H9 (cell line): ENCODE measurements at regions not wholly inside any gene's neighbourhood (a gene's known extent, or its start where the extent isn't known, plus 50 kb on each side); places are given as distances from the start of the nearest gene placed in this dataset.

Experiments used
- DNase-seq: peaks from one replicate; pipeline ENCODE4 v3.0.0-alpha.2; 2017
- H2AFZ ChIP-seq: one replicate; pipeline ENCODE4 v1.6.1; 2013; ENCODE audit warnings: mild to moderate bottlenecking, low read length, control low read depth, moderate library complexity
- H2AK5ac ChIP-seq: 2 replicates; pipeline ENCODE4 v1.6.1; 2013; ENCODE audit warnings: low read length, control low read depth, mixed read lengths; ENCODE audit not compliant: insufficient read length
- H2BK120ac ChIP-seq: one replicate; pipeline ENCODE4 v1.6.1; 2013; ENCODE audit warnings: low read depth, mild to moderate bottlenecking, low read length, control low read depth, inconsistent platforms; ENCODE audit not compliant: poor library complexity, severe bottlenecking
- H2BK12ac ChIP-seq: 2 replicates; pipeline ENCODE4 v1.6.1; 2013; ENCODE audit warnings: low read length, control low read depth, mixed read lengths, low read depth; ENCODE audit not compliant: insufficient read length
- H2BK15ac ChIP-seq: 2 replicates; pipeline ENCODE4 v1.6.1; 2013; ENCODE audit warnings: low read depth, low read length, control low read depth
- H2BK20ac ChIP-seq: one replicate; pipeline ENCODE4 v1.6.1; 2013; ENCODE audit warnings: low read depth, mild to moderate bottlenecking, low read length, control low read depth, inconsistent platforms; ENCODE audit not compliant: poor library complexity, severe bottlenecking
- H2BK5ac ChIP-seq: 2 replicates; pipeline ENCODE4 v1.6.1; 2013; ENCODE audit warnings: low read length, control low read depth, mixed read lengths; ENCODE audit not compliant: insufficient read length
- H3K14ac ChIP-seq: 2 replicates; pipeline ENCODE4 v1.6.1; 2013; ENCODE audit warnings: low read length, control low read depth; ENCODE audit not compliant: insufficient read depth
- H3K18ac ChIP-seq: 2 replicates; pipeline ENCODE4 v1.6.1; 2013; ENCODE audit warnings: low read depth, mild to moderate bottlenecking, mixed read lengths, low read length, control low read depth; ENCODE audit not compliant: insufficient read length
- H3K23ac ChIP-seq: 2 replicates; pipeline ENCODE4 v1.6.1; 2013; ENCODE audit warnings: low read length, control low read depth, mixed read lengths, low read depth; ENCODE audit not compliant: insufficient read length
- H3K23me2 ChIP-seq: 2 replicates; pipeline ENCODE4 v1.6.1; 2013; ENCODE audit warnings: low read depth, mild to moderate bottlenecking, mixed read lengths, low read length, control low read depth; ENCODE audit not compliant: insufficient read length, poor library complexity, severe bottlenecking
- H3K27ac ChIP-seq: 2 replicates; pipeline ENCODE4 v1.5.1; 2013; ENCODE audit warnings: low read length, control low read depth, mixed read lengths, low read depth; ENCODE audit not compliant: insufficient read length
- H3K27me3 ChIP-seq: 2 replicates; pipeline ENCODE4 v1.6.1; 2013; ENCODE audit warnings: low read length, control low read depth, inconsistent platforms; ENCODE audit not compliant: insufficient read depth
- H3K4ac ChIP-seq: 2 replicates; pipeline ENCODE4 v1.6.1; 2013; ENCODE audit warnings: low read depth, mild to moderate bottlenecking, control low read depth, inconsistent platforms, low read length, moderate library complexity
- H3K4me1 ChIP-seq: 2 replicates; pipeline ENCODE4 v1.6.1; 2013; ENCODE audit warnings: low read length, control low read depth, inconsistent platforms; ENCODE audit not compliant: insufficient read depth
- H3K4me2 ChIP-seq: 2 replicates; pipeline ENCODE4 v1.6.1; 2013; ENCODE audit warnings: low read length, control low read depth, mixed read lengths; ENCODE audit not compliant: insufficient read length, insufficient read depth
- H3K56ac ChIP-seq: 2 replicates; pipeline ENCODE4 v1.6.1; 2013; ENCODE audit warnings: low read depth, mild to moderate bottlenecking, mixed read lengths, low read length, control low read depth; ENCODE audit not compliant: insufficient read length
- H3K79me1 ChIP-seq: 2 replicates; pipeline ENCODE4 v1.6.1; 2013; ENCODE audit warnings: low read depth, mild to moderate bottlenecking, moderate library complexity, low read length, control low read depth, inconsistent platforms; ENCODE audit not compliant: insufficient read depth, poor library complexity, severe bottlenecking
- H3K79me2 ChIP-seq: 2 replicates; pipeline ENCODE4 v1.6.1; 2013; ENCODE audit warnings: low read length, control low read depth, inconsistent platforms; ENCODE audit not compliant: insufficient read depth
- H3K9ac ChIP-seq: 2 replicates; pipeline ENCODE4 v1.6.1; 2013; ENCODE audit warnings: low read length, control low read depth, mixed read lengths; ENCODE audit not compliant: insufficient read length; ENCODE audit errors: extremely low read depth
- H3K9me3 ChIP-seq: one replicate; pipeline ENCODE4 v1.6.1; 2013; ENCODE audit warnings: low read depth, low read length, inconsistent platforms; ENCODE audit not compliant: control insufficient read depth
- H3T11ph ChIP-seq: one replicate; pipeline ENCODE4 v1.6.1; 2013; ENCODE audit warnings: mild to moderate bottlenecking, low read length, control low read depth, inconsistent platforms
- H4K20me1 ChIP-seq: one replicate; pipeline ENCODE4 v1.6.1; 2013; ENCODE audit not compliant: control insufficient read depth, insufficient read length, insufficient read depth
- H4K5ac ChIP-seq: 2 replicates; pipeline ENCODE4 v1.6.1; 2013; ENCODE audit warnings: low read depth, mild to moderate bottlenecking, mixed read lengths, low read length, control low read depth; ENCODE audit not compliant: insufficient read length
- H4K8ac ChIP-seq: replicated peaks from 2 replicates; pipeline ENCODE4 v1.6.1; 2013; ENCODE audit warnings: low read length, control low read depth, mixed read lengths, low read depth; ENCODE audit not compliant: insufficient read length
- H4K91ac ChIP-seq: 2 replicates; pipeline ENCODE4 v1.6.1; 2013; ENCODE audit warnings: low read depth, mild to moderate bottlenecking, moderate library complexity, mixed read lengths, low read length, control low read depth; ENCODE audit not compliant: insufficient read length
- H3K27ac Mint-ChIP-seq, 3 experiments: 2 replicates in 2 of 3; 3 replicates in 1 of 3; pipeline ENCODE4 v1.8.0; 2020 to 2021; ENCODE audit warnings: mixed read lengths in 3 of 3, mild to moderate bottlenecking in 1 of 3, moderate library complexity in 1 of 3
- H3K27me3 Mint-ChIP-seq: 2 replicates; pipeline ENCODE4 v1.8.0; 2021; ENCODE audit warnings: low read depth, mild to moderate bottlenecking, moderate library complexity, mixed read lengths
- H3K36me3 Mint-ChIP-seq, 3 experiments: 2 replicates in 2 of 3; 3 replicates in 1 of 3; pipeline ENCODE4 v1.8.0; 2020 to 2021; ENCODE audit warnings: low read depth in 3 of 3, mixed read lengths in 3 of 3; ENCODE audit not compliant: insufficient read depth in 1 of 3
- H3K4me1 Mint-ChIP-seq, 2 experiments: 2 replicates each; pipeline ENCODE4 v1.8.0; 2020; ENCODE audit warnings: mixed read lengths in 2 of 2
- H3K4me3 Mint-ChIP-seq, 2 experiments: 2 replicates in 1 of 2; 3 replicates in 1 of 2; pipeline ENCODE4 v1.8.0; 2020 to 2021; ENCODE audit warnings: mild to moderate bottlenecking in 2 of 2, mixed read lengths in 2 of 2, moderate library complexity in 1 of 2
- H3K9me3 Mint-ChIP-seq, 2 experiments: 2 replicates in 1 of 2; 3 replicates in 1 of 2; pipeline ENCODE4 v1.8.0; 2020; ENCODE audit warnings: mild to moderate bottlenecking in 2 of 2, mixed read lengths in 2 of 2, moderate library complexity in 1 of 2
- CTCF ChIP-seq: fragments of 200-600 bp; sonication (generic); conservative IDR thresholded peaks from 3 replicates; pipeline ENCODE4 v1.8.0; 2021; ENCODE audit warnings: antibody characterized with exemption, mild to moderate bottlenecking
- WGBS: extraction: QIAGEN DNeasy Blood & Tissue Kit; methylation state at CpG from one replicate; pipeline ENCODE4 v1.1.7; 2013; ENCODE audit warnings: missing lambda C conversion rate, low lambda C conversion rate, mixed read lengths; ENCODE audit not compliant: insufficient read length; ENCODE audit errors: extremely low coverage; 5-methylcytosine and 5-hydroxymethylcytosine counted together

GRCh38 chr14:45664668-45665356 lies 411.8 kb upstream of the MIS18BP1 start:
- peak overlapping the region; percentile 3 for H4K5ac ChIP-seq
- DNase-seq: peak; percentile 73

More at GRCh38 chr14:45664668-45665356, 411.8 kb upstream of the MIS18BP1 start:
- no peak overlapping the region for H4K91ac ChIP-seq
- Mint-ChIP-seq H3K27ac (no peak overlapping the region), H3K27me3 (no peaks in the 10 kb centered on the region), H3K9me3 (no peaks in the 10 kb centered on the region; a peak in 4 of 5 replicates), H3K4me3 (no peak overlapping the region), H3K4me1 (no peaks in the 10 kb centered on the region), H3K36me3 (no peaks in the 10 kb centered on the region)
- H2BK12ac ChIP-seq: no peak overlapping the region
- no peaks in the 10 kb centered on the region for H3K23me2 ChIP-seq
- H3K23ac ChIP-seq: no peak overlapping the region
- no peaks in the 10 kb centered on the region for H3K79me1 ChIP-seq
- no peaks in the 10 kb centered on the region for H3K79me2 ChIP-seq
- no peak overlapping the region for H4K8ac ChIP-seq
- no peak overlapping the region for H2BK5ac ChIP-seq
- H3K56ac ChIP-seq: no peak overlapping the region
- no peaks in the 10 kb centered on the region for H4K20me1 ChIP-seq
- H3K14ac ChIP-seq: no peak overlapping the region
- H3K4me2 ChIP-seq: no peak overlapping the region
- no peaks in the 10 kb centered on the region for H3K4me1 ChIP-seq
- no peak overlapping the region for H3K9ac ChIP-seq
- WGBS: no CpG with 5 or more reads among the region's 7 CpGs
- no peaks in the 10 kb centered on the region for H3K27me3 ChIP-seq
- H2BK20ac ChIP-seq: no peak overlapping the region
- no peak overlapping the region for H3T11ph ChIP-seq
- no peak overlapping the region for H3K4ac ChIP-seq
- H2AFZ ChIP-seq: peak overlapping the region; percentile 61
- no peak overlapping the region for H2BK120ac ChIP-seq
- H2AK5ac ChIP-seq: no peak overlapping the region
- no peak overlapping the region for H2BK15ac ChIP-seq
- no peak overlapping the region for H3K18ac ChIP-seq
- no peaks in the 10 kb centered on the region for H3K9me3 ChIP-seq
- peak; percentile 69 for TF ChIP-seq CTCF
- H3K27ac ChIP-seq: no peak overlapping the region
